ENCODE measurements at regions not wholly inside any gene's neighbourhood (a gene's known extent, or its start where the extent isn't known, plus 50 kb on each side); places are given as distances from the start of the nearest gene placed in this dataset.

GRCh38 chr4:63618883-63619718 is 790.1 kb downstream of the TECRL start:
- no peak for DNase-seq

GRCh38 chr4:63607169-63607872 is 801.9 kb downstream of the TECRL start:
- no peak for DNase-seq

GRCh38 chr4:63589796-63590195 is 819.5 kb downstream of the TECRL start:
- DNase-seq, result no peak

GRCh38 chr4:63583561-63583960 is 825.7 kb downstream of the TECRL start:
- DNase-seq, result no peak

- no peak for DNase-seq
These were observed 826.2 kb downstream of the TECRL start for GRCh38 chr4:63583007-63583406.

- no peak for DNase-seq
These were observed 828.3 kb downstream of the TECRL start for GRCh38 chr4:63580796-63581475.

- no peak for DNase-seq
These were observed 830.9 kb downstream of the TECRL start for GRCh38 chr4:63578383-63578782.

- DNase-seq, result no peak
These were observed 842.6 kb downstream of the TECRL start for GRCh38 chr4:63566658-63567057.

- DNase-seq, result no peak
These were observed 845.8 kb downstream of the TECRL start for GRCh38 chr4:63563288-63564014.

- no peak for DNase-seq
These were observed 850.5 kb downstream of the TECRL start for GRCh38 chr4:63558709-63559108.

GRCh38 chr4:63556332-63556731 is 852.9 kb downstream of the TECRL start:
- no peak for DNase-seq

GRCh38 chr4:63553123-63553522 is 856.1 kb downstream of the TECRL start:
- DNase-seq, result no peak

- no peak for DNase-seq
These were observed 867.4 kb downstream of the TECRL start for GRCh38 chr4:63541828-63542227.

GRCh38 chr4:63529581-63530337 is 879.5 kb downstream of the TECRL start:
- no peak for DNase-seq

- no peak for DNase-seq
These were observed 880.8 kb downstream of the TECRL start for GRCh38 chr4:63528256-63528991.

- DNase-seq, result no peak
These were observed 883.0 kb downstream of the TECRL start for GRCh38 chr4:63526251-63526650.

- DNase-seq, result no peak
These were observed 884.5 kb downstream of the TECRL start for GRCh38 chr4:63524764-63525163.

GRCh38 chr4:63505714-63506460 is 903.4 kb downstream of the TECRL start:
- no peak for DNase-seq

- DNase-seq, result no peak
These were observed 916.0 kb downstream of the TECRL start for GRCh38 chr4:63493265-63493664.

GRCh38 chr4:63492515-63492914 is 916.7 kb downstream of the TECRL start:
- DNase-seq, result no peak

GRCh38 chr4:63464393-63464792 is 944.9 kb downstream of the TECRL start:
- no peak for DNase-seq

Measured in 8988T (cell line).